ENCODE measurements at regions not wholly inside any gene's neighbourhood (a gene's known extent, or its start where the extent isn't known, plus 50 kb on each side); places are given as distances from the start of the nearest gene placed in this dataset.
A peak's percentile ranks its signal among the peaks of the same experiment; 100 is the strongest.

DNA sequence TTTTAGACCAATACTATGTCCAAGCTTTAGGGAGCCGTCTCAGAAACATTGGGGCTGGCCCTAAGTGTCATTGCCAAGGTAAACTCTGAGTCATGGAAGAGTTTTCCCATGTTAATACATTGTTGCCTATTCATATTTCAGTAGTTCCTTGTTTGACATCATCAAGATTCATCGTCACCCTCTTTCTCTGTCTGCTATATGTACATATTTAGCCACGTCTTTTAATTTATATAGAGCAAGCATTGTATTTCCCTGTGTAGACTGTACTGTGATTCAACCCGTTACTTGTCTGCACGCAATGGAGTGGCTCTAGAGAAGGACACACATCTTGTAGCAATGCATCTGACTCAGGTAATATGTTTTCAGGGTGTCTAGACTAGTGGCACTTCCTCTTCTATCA is 217.9 kb upstream of the TPK1 start:
- TF ChIP-seq POLR2A (IDR thresholded peaks at IDR 0.05): no peak
- TF ChIP-seq, protein P1, sequence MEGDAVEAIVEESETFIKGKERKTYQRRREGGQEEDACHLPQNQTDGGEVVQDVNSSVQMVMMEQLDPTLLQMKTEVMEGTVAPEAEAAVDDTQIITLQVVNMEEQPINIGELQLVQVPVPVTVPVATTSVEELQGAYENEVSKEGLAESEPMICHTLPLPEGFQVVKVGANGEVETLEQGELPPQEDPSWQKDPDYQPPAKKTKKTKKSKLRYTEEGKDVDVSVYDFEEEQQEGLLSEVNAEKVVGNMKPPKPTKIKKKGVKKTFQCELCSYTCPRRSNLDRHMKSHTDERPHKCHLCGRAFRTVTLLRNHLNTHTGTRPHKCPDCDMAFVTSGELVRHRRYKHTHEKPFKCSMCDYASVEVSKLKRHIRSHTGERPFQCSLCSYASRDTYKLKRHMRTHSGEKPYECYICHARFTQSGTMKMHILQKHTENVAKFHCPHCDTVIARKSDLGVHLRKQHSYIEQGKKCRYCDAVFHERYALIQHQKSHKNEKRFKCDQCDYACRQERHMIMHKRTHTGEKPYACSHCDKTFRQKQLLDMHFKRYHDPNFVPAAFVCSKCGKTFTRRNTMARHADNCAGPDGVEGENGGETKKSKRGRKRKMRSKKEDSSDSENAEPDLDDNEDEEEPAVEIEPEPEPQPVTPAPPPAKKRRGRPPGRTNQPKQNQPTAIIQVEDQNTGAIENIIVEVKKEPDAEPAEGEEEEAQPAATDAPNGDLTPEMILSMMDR (IDR thresholded peaks at IDR 0.05): no peak
- 72 to 79% methylated on average over 5 of the region's 5 CpGs for WGBS, 2 donors
- H3K36me3 ChIP-seq: no peaks in the 10 kb centered on the region
- H3K27me3 ChIP-seq: no peaks in the 10 kb centered on the region
- no peak overlapping the region for H3K4me3 ChIP-seq
- DNase-seq: no peak
- H3K27ac ChIP-seq: no peak overlapping the region
- intact Hi-C loops (cut with DNase I): no loop called here
- no peaks in the 10 kb centered on the region for H3K9me3 ChIP-seq
- H3K4me1 ChIP-seq: no peaks in the 10 kb centered on the region

DNA sequence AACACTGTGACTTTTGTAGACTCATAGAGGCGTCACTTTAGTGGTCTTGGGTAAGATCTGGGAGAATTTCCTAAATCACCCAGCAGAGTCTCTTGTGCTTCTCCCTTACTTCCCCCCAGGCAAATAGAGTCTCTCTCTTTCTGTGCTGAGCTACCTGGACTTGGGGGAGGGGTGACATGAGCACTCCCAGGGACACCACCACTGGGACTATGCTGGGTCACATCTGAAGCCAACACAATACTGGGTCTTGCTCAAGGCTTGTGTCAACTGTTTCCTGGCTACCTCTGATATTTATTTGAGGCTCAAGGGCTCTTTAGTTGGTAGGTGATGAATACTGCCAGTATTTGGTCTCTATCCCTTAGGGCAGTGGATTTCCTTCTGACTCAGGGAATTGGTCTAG is 214.6 kb upstream of the TPK1 start:
- no peaks in the 10 kb centered on the region for H3K9me3 ChIP-seq
- no peak overlapping the region for H3K4me3 ChIP-seq
- no peaks in the 10 kb centered on the region for H3K4me1 ChIP-seq
- no peak overlapping the region for H3K27ac ChIP-seq
- DNase-seq: no peak
- 75 to 89% methylated on average over 1 of the region's 1 CpG for WGBS, 2 donors
- no peak for TF ChIP-seq POLR2A (IDR thresholded peaks at IDR 0.05)
- TF ChIP-seq, protein P1 (IDR thresholded peaks at IDR 0.05): no peak
- H3K27me3 ChIP-seq: no peaks in the 10 kb centered on the region
- no peaks in the 10 kb centered on the region for H3K36me3 ChIP-seq
- intact Hi-C loops (cut with DNase I): no loop called here

DNA sequence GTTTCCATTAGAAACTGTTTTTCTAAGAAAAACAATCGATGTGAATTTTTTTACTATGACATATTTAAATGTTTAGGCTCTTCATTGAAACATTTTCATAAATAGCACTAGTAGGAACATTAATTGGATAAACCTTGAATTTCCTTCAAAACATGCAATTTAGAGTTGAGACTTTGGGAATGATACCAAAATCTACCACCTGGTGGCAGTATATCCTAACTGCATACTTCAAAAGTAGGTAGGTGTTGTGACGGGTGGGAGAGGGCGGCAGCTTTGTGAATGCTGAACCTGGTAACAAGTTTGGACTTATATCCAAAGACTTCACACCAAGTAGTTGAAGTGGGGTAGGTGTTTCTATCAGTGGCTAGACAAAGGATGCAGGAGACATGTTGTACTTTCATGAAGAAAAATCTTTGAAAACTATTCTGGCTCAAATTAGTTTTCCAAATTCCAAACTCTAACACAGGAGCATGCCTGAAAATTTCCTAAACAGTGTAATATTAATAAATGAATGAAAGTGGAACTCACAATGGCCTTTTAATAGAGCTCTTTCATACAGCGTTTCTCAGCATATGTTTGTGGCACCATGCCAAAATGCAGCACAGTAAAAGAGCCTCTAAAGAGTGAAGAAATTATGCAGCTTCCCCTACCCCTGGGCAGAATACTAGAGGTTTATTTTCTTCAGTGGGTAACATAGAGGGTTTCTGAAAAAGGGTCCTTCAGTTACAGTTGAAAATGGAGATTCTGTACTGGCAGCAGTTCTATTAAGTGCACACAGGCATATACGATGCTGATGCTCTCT is 201.0 kb upstream of the TPK1 start:
- TF ChIP-seq POLR2A (IDR thresholded peaks at IDR 0.05): no peak
- TF ChIP-seq, protein P1 (IDR thresholded peaks at IDR 0.05): peak; percentile 25 to 66 (median 50)
- Histone ChIP-seq H3K36me3 (no peaks in the 10 kb centered on the region), H3K4me1 (no peaks in the 10 kb centered on the region), H3K27ac (no peak overlapping the region), H3K9me3 (no peaks in the 10 kb centered on the region), H3K27me3 (no peaks in the 10 kb centered on the region), H3K4me3 (no peak overlapping the region)
- no peak for DNase-seq
- 11 to 19% methylated on average over 5 of the region's 5 CpGs for WGBS, 2 donors
- intact Hi-C loops (cut with DNase I): no loop called here

DNA sequence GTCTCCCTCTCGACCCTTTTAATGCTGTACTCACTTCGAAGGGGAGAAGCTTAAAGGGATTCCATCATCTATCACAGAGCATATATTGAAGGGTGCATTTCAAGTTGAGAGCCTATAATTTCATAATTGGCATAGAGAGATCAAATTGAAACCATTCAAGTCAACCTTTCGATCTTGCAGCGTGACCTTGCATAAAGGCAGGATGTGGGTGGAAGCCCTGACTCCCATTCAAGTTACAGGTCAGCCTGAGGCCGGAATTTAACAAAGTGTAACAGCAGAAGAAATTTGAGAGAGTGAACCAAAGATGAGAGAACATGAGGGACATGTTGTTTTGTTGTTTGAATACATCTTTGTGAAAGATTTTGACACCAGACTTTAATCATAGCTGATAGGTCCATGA is 195.3 kb upstream of the TPK1 start:
- intact Hi-C loops (cut with DNase I): no loop called here
- WGBS, 2 donors: 52 to 70% methylated on average over 5 of the region's 5 CpGs
- no peaks in the 10 kb centered on the region for H3K36me3 ChIP-seq
- TF ChIP-seq POLR2A (IDR thresholded peaks at IDR 0.05): no peak
- TF ChIP-seq, protein P1 (IDR thresholded peaks at IDR 0.05): no peak
- DNase-seq: no peak
- H3K9me3 ChIP-seq: no peaks in the 10 kb centered on the region
- H3K4me1 ChIP-seq: no peaks in the 10 kb centered on the region
- H3K4me3 ChIP-seq: no peak overlapping the region
- no peaks in the 10 kb centered on the region for H3K27me3 ChIP-seq
- H3K27ac ChIP-seq: no peak overlapping the region

DNA sequence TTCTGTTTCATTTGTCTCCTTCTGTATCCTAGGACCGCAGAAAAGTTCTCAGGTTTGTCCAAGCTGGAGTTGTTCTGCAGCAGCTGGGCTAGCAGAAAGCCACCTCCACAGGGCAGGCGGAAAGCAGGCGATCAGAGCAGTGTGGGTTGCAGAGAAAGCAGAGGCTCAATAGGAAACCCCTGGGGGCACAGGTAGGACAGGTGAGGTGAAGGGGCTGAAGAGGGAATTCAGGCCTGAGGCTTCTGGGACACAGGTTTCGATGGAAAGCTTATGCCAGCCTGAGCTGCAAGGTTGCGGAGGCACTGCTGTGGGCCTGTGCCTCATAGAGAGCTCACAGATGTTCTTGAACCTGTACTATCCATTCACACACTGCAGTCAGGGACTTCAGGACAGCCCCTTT is 194.9 kb upstream of the TPK1 start:
- Histone ChIP-seq H3K27me3 (no peaks in the 10 kb centered on the region), H3K4me3 (no peak overlapping the region), H3K36me3 (no peaks in the 10 kb centered on the region), H3K9me3 (no peaks in the 10 kb centered on the region), H3K27ac (no peak overlapping the region), H3K4me1 (no peaks in the 10 kb centered on the region)
- WGBS, 2 donors: 71 to 80% methylated on average over 2 to 4 of the region's 5 CpGs
- intact Hi-C loops (cut with DNase I): no loop called here
- TF ChIP-seq, protein P1 (IDR thresholded peaks at IDR 0.05): no peak
- TF ChIP-seq POLR2A (IDR thresholded peaks at IDR 0.05): no peak
- DNase-seq: no peak

Data from esophagus squamous epithelium (tissue), 5 donors.